Neural crest cell (in vitro differentiated cells): ENCODE measurements at regions not wholly inside any gene's neighbourhood (a gene's known extent, or its start where the extent isn't known, plus 50 kb on each side); places are given as distances from the start of the nearest gene placed in this dataset.

Experiments
- DNase-seq: peaks from one replicate; pipeline ENCODE4 v3.0.0; 2021; ENCODE audit warnings: low read depth, mixed read lengths, low spot score
- H3K27ac Mint-ChIP-seq: one replicate; pipeline ENCODE4 v1.8.0; 2021; ENCODE audit warnings: mild to moderate bottlenecking, mixed read lengths; ENCODE audit not compliant: unreplicated experiment
- H3K27me3 Mint-ChIP-seq: 2 replicates; pipeline ENCODE4 v1.8.0; 2021; ENCODE audit warnings: low read depth, mild to moderate bottlenecking, mixed read lengths
- H3K36me3 Mint-ChIP-seq: 2 replicates; pipeline ENCODE4 v1.8.0; 2021; ENCODE audit warnings: low read depth, mild to moderate bottlenecking, mixed read lengths
- H3K4me1 Mint-ChIP-seq: 2 replicates; pipeline ENCODE4 v1.8.0; 2021; ENCODE audit warnings: mixed read lengths
- H3K4me3 Mint-ChIP-seq: one replicate; pipeline ENCODE4 v1.8.0; 2021; ENCODE audit warnings: mild to moderate bottlenecking, mixed read lengths
- H3K9me3 Mint-ChIP-seq: 2 replicates; pipeline ENCODE4 v1.8.0; 2021; ENCODE audit warnings: mixed read lengths
- CTCF ChIP-seq: fragments of 200-600 bp; sonication (generic); conservative IDR thresholded peaks from 2 replicates; pipeline ENCODE4 v1.5.0; 2021; ENCODE audit warnings: antibody characterized with exemption, mild to moderate bottlenecking

- TF ChIP-seq CTCF: no peak
- Mint-ChIP-seq H3K27ac (no peak overlapping the region), H3K4me3 (no peak overlapping the region), H3K36me3 (peaks cover 13% of the 10 kb centered on the region), H3K9me3 (peaks cover 16% of the 10 kb centered on the region), H3K4me1 (no peaks in the 10 kb centered on the region), H3K27me3 (no peaks in the 10 kb centered on the region)
- DNase-seq: no peak
These were observed 234.8 kb downstream of the NR2F2 start for GRCh38 chr15:96565266-96565665.

- Mint-ChIP-seq H3K4me3 (no peak overlapping the region), H3K4me1 (peaks cover 11% of the 10 kb centered on the region), H3K27ac (no peak overlapping the region), H3K36me3 (peaks cover 2% of the 10 kb centered on the region), H3K9me3 (peaks cover 3% of the 10 kb centered on the region), H3K27me3 (no peaks in the 10 kb centered on the region)
- TF ChIP-seq CTCF: no peak
- DNase-seq: no peak
These were observed 244.3 kb downstream of the NR2F2 start for GRCh38 chr15:96574782-96575181.

- H3K4me1 Mint-ChIP-seq: peaks cover 15% of the 10 kb centered on the region
These were observed 246.1 kb downstream of the NR2F2 start for GRCh38 chr15:96576596-96576995.

GRCh38 chr15:96578393-96578792 lies 247.9 kb downstream of the NR2F2 start:
- DNase-seq: no peak
- no peak for TF ChIP-seq CTCF
- Mint-ChIP-seq H3K4me1 (peaks cover 31% of the 10 kb centered on the region), H3K27ac (no peak overlapping the region), H3K36me3 (no peaks in the 10 kb centered on the region), H3K4me3 (no peak overlapping the region), H3K27me3 (no peaks in the 10 kb centered on the region), H3K9me3 (no peaks in the 10 kb centered on the region)

More at GRCh38 chr15:96576596-96576995, 246.1 kb downstream of the NR2F2 start:
- Mint-ChIP-seq H3K4me3 (no peak overlapping the region), H3K36me3 (peaks cover 2% of the 10 kb centered on the region), H3K9me3 (peaks cover 3% of the 10 kb centered on the region), H3K27ac (no peak overlapping the region), H3K27me3 (no peaks in the 10 kb centered on the region)
- DNase-seq: no peak
- no peak for TF ChIP-seq CTCF

- Mint-ChIP-seq H3K9me3 (no peaks in the 10 kb centered on the region), H3K4me1 (peaks cover 35% of the 10 kb centered on the region), H3K4me3 (no peak overlapping the region), H3K27ac (peak overlapping the region; percentile 13), H3K36me3 (no peaks in the 10 kb centered on the region), H3K27me3 (no peaks in the 10 kb centered on the region)
- no peak for TF ChIP-seq CTCF
- no peak for DNase-seq
These were observed 250.9 kb downstream of the NR2F2 start for GRCh38 chr15:96581371-96581770.

- no peak for DNase-seq
- H3K36me3 Mint-ChIP-seq: no peaks in the 10 kb centered on the region
- peaks cover under 1% of the 10 kb centered on the region for H3K27me3 Mint-ChIP-seq
- H3K27ac Mint-ChIP-seq: peak overlapping the region; percentile 64
- H3K4me1 Mint-ChIP-seq: peaks cover 43% of the 10 kb centered on the region
- no peak for TF ChIP-seq CTCF
- H3K9me3 Mint-ChIP-seq: no peaks in the 10 kb centered on the region
- H3K4me3 Mint-ChIP-seq: no peak overlapping the region
These were observed 252.0 kb downstream of the NR2F2 start for GRCh38 chr15:96582473-96582872.
